H9 (cell line): ENCODE measurements at regions not wholly inside any gene's neighbourhood (a gene's known extent, or its start where the extent isn't known, plus 50 kb on each side); places are given as distances from the start of the nearest gene placed in this dataset.

ENCODE experiments used
- DNase-seq: peaks from one replicate; pipeline ENCODE4 v3.0.0-alpha.2; 2017
- H2AFZ ChIP-seq: one replicate; pipeline ENCODE4 v1.6.1; 2013; ENCODE audit warnings: mild to moderate bottlenecking, low read length, control low read depth, moderate library complexity
- H2AK5ac ChIP-seq: 2 replicates; pipeline ENCODE4 v1.6.1; 2013; ENCODE audit warnings: low read length, control low read depth, mixed read lengths; ENCODE audit not compliant: insufficient read length
- H2BK120ac ChIP-seq: one replicate; pipeline ENCODE4 v1.6.1; 2013; ENCODE audit warnings: low read depth, mild to moderate bottlenecking, low read length, control low read depth, inconsistent platforms; ENCODE audit not compliant: poor library complexity, severe bottlenecking
- H2BK12ac ChIP-seq: 2 replicates; pipeline ENCODE4 v1.6.1; 2013; ENCODE audit warnings: low read length, control low read depth, mixed read lengths, low read depth; ENCODE audit not compliant: insufficient read length
- H2BK15ac ChIP-seq: 2 replicates; pipeline ENCODE4 v1.6.1; 2013; ENCODE audit warnings: low read depth, low read length, control low read depth
- H2BK20ac ChIP-seq: one replicate; pipeline ENCODE4 v1.6.1; 2013; ENCODE audit warnings: low read depth, mild to moderate bottlenecking, low read length, control low read depth, inconsistent platforms; ENCODE audit not compliant: poor library complexity, severe bottlenecking
- H2BK5ac ChIP-seq: 2 replicates; pipeline ENCODE4 v1.6.1; 2013; ENCODE audit warnings: low read length, control low read depth, mixed read lengths; ENCODE audit not compliant: insufficient read length
- H3K14ac ChIP-seq: 2 replicates; pipeline ENCODE4 v1.6.1; 2013; ENCODE audit warnings: low read length, control low read depth; ENCODE audit not compliant: insufficient read depth
- H3K18ac ChIP-seq: 2 replicates; pipeline ENCODE4 v1.6.1; 2013; ENCODE audit warnings: low read depth, mild to moderate bottlenecking, mixed read lengths, low read length, control low read depth; ENCODE audit not compliant: insufficient read length
- H3K23ac ChIP-seq: 2 replicates; pipeline ENCODE4 v1.6.1; 2013; ENCODE audit warnings: low read length, control low read depth, mixed read lengths, low read depth; ENCODE audit not compliant: insufficient read length
- H3K23me2 ChIP-seq: 2 replicates; pipeline ENCODE4 v1.6.1; 2013; ENCODE audit warnings: low read depth, mild to moderate bottlenecking, mixed read lengths, low read length, control low read depth; ENCODE audit not compliant: insufficient read length, poor library complexity, severe bottlenecking
- H3K27ac ChIP-seq: 2 replicates; pipeline ENCODE4 v1.5.1; 2013; ENCODE audit warnings: low read length, control low read depth, mixed read lengths, low read depth; ENCODE audit not compliant: insufficient read length
- H3K27me3 ChIP-seq: 2 replicates; pipeline ENCODE4 v1.6.1; 2013; ENCODE audit warnings: low read length, control low read depth, inconsistent platforms; ENCODE audit not compliant: insufficient read depth
- H3K4ac ChIP-seq: 2 replicates; pipeline ENCODE4 v1.6.1; 2013; ENCODE audit warnings: low read depth, mild to moderate bottlenecking, control low read depth, inconsistent platforms, low read length, moderate library complexity
- H3K4me1 ChIP-seq: 2 replicates; pipeline ENCODE4 v1.6.1; 2013; ENCODE audit warnings: low read length, control low read depth, inconsistent platforms; ENCODE audit not compliant: insufficient read depth
- H3K4me2 ChIP-seq: 2 replicates; pipeline ENCODE4 v1.6.1; 2013; ENCODE audit warnings: low read length, control low read depth, mixed read lengths; ENCODE audit not compliant: insufficient read length, insufficient read depth
- H3K56ac ChIP-seq: 2 replicates; pipeline ENCODE4 v1.6.1; 2013; ENCODE audit warnings: low read depth, mild to moderate bottlenecking, mixed read lengths, low read length, control low read depth; ENCODE audit not compliant: insufficient read length
- H3K79me1 ChIP-seq: 2 replicates; pipeline ENCODE4 v1.6.1; 2013; ENCODE audit warnings: low read depth, mild to moderate bottlenecking, moderate library complexity, low read length, control low read depth, inconsistent platforms; ENCODE audit not compliant: insufficient read depth, poor library complexity, severe bottlenecking
- H3K79me2 ChIP-seq: 2 replicates; pipeline ENCODE4 v1.6.1; 2013; ENCODE audit warnings: low read length, control low read depth, inconsistent platforms; ENCODE audit not compliant: insufficient read depth
- H3K9ac ChIP-seq: 2 replicates; pipeline ENCODE4 v1.6.1; 2013; ENCODE audit warnings: low read length, control low read depth, mixed read lengths; ENCODE audit not compliant: insufficient read length; ENCODE audit errors: extremely low read depth
- H3K9me3 ChIP-seq: one replicate; pipeline ENCODE4 v1.6.1; 2013; ENCODE audit warnings: low read depth, low read length, inconsistent platforms; ENCODE audit not compliant: control insufficient read depth
- H3T11ph ChIP-seq: one replicate; pipeline ENCODE4 v1.6.1; 2013; ENCODE audit warnings: mild to moderate bottlenecking, low read length, control low read depth, inconsistent platforms
- H4K20me1 ChIP-seq: one replicate; pipeline ENCODE4 v1.6.1; 2013; ENCODE audit not compliant: control insufficient read depth, insufficient read length, insufficient read depth
- H4K5ac ChIP-seq: 2 replicates; pipeline ENCODE4 v1.6.1; 2013; ENCODE audit warnings: low read depth, mild to moderate bottlenecking, mixed read lengths, low read length, control low read depth; ENCODE audit not compliant: insufficient read length
- H4K8ac ChIP-seq: replicated peaks from 2 replicates; pipeline ENCODE4 v1.6.1; 2013; ENCODE audit warnings: low read length, control low read depth, mixed read lengths, low read depth; ENCODE audit not compliant: insufficient read length
- H4K91ac ChIP-seq: 2 replicates; pipeline ENCODE4 v1.6.1; 2013; ENCODE audit warnings: low read depth, mild to moderate bottlenecking, moderate library complexity, mixed read lengths, low read length, control low read depth; ENCODE audit not compliant: insufficient read length
- H3K27ac Mint-ChIP-seq, 3 experiments: 2 replicates in 2 of 3; 3 replicates in 1 of 3; pipeline ENCODE4 v1.8.0; 2020 to 2021; ENCODE audit warnings: mixed read lengths in 3 of 3, mild to moderate bottlenecking in 1 of 3, moderate library complexity in 1 of 3
- H3K27me3 Mint-ChIP-seq: 2 replicates; pipeline ENCODE4 v1.8.0; 2021; ENCODE audit warnings: low read depth, mild to moderate bottlenecking, moderate library complexity, mixed read lengths
- H3K36me3 Mint-ChIP-seq, 3 experiments: 2 replicates in 2 of 3; 3 replicates in 1 of 3; pipeline ENCODE4 v1.8.0; 2020 to 2021; ENCODE audit warnings: low read depth in 3 of 3, mixed read lengths in 3 of 3; ENCODE audit not compliant: insufficient read depth in 1 of 3
- H3K4me1 Mint-ChIP-seq, 2 experiments: 2 replicates each; pipeline ENCODE4 v1.8.0; 2020; ENCODE audit warnings: mixed read lengths in 2 of 2
- H3K4me3 Mint-ChIP-seq, 2 experiments: 2 replicates in 1 of 2; 3 replicates in 1 of 2; pipeline ENCODE4 v1.8.0; 2020 to 2021; ENCODE audit warnings: mild to moderate bottlenecking in 2 of 2, mixed read lengths in 2 of 2, moderate library complexity in 1 of 2
- H3K9me3 Mint-ChIP-seq, 2 experiments: 2 replicates in 1 of 2; 3 replicates in 1 of 2; pipeline ENCODE4 v1.8.0; 2020; ENCODE audit warnings: mild to moderate bottlenecking in 2 of 2, mixed read lengths in 2 of 2, moderate library complexity in 1 of 2
- WGBS: extraction: QIAGEN DNeasy Blood & Tissue Kit; methylation state at CpG from one replicate; pipeline ENCODE4 v1.1.7; 2013; ENCODE audit warnings: missing lambda C conversion rate, low lambda C conversion rate, mixed read lengths; ENCODE audit not compliant: insufficient read length; ENCODE audit errors: extremely low coverage; 5-methylcytosine and 5-hydroxymethylcytosine counted together
- TF ChIP-seq, protein P1 (sequence below): fragments of 200-600 bp; sonication (generic); conservative IDR thresholded peaks from 3 replicates; pipeline ENCODE4 v1.8.0; 2021; ENCODE audit warnings: antibody characterized with exemption, mild to moderate bottlenecking

DNA sequence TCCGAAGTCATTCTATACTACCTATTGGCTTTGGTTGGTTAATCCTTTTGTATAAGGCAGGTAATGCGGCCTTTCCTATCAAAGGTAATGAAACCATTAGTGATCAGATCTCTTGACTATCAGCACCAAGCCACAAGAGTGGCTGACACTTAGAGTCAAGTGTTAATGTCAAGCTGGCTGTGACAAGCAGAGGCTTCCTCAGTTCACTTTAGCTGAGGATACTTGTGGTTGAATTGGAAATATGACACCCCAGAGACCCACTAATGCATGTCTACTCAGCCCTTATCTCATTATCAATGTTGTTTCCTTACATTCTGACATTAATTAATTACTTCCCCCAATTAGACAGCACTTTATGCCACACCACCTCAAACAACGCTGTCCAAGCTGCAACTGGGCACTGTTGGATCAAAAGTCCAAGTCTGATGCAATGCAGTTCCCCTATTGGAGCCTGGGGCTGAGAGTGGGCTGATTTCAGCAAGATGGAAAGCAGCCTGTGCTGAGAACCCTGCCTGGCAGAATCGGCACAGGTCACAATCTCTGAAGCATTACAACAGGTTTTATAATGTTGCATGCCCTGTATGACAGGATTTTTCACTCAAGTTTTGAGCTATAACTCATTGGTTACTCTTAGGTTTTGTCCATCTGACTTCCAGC lies 273.5 kb downstream of the COL12A1 start:
- H4K20me1 ChIP-seq: no peaks in the 10 kb centered on the region
- H2BK12ac ChIP-seq: no peak overlapping the region
- no peaks in the 10 kb centered on the region for H3K9me3 Mint-ChIP-seq
- H3K9me3 ChIP-seq: no peaks in the 10 kb centered on the region
- H4K91ac ChIP-seq: no peak overlapping the region
- H3K14ac ChIP-seq: no peak overlapping the region
- WGBS: no CpG with 5 or more reads among the region's 4 CpGs
- H3K79me1 ChIP-seq: no peaks in the 10 kb centered on the region
- no peak overlapping the region for H3K9ac ChIP-seq
- no peak overlapping the region for H2BK5ac ChIP-seq
- H2AK5ac ChIP-seq: no peak overlapping the region
- no peak overlapping the region for H4K5ac ChIP-seq
- H3K27ac ChIP-seq: no peak overlapping the region
- no peak overlapping the region for H3K56ac ChIP-seq
- no peaks in the 10 kb centered on the region for H3K27me3 ChIP-seq
- H2BK120ac ChIP-seq: no peak overlapping the region
- no peak overlapping the region for H2AFZ ChIP-seq
- no peak overlapping the region for H3K4me2 ChIP-seq
- H3K23me2 ChIP-seq: no peaks in the 10 kb centered on the region
- H4K8ac ChIP-seq: no peak overlapping the region
- no peak overlapping the region for H2BK20ac ChIP-seq
- H3K27ac Mint-ChIP-seq: peak overlapping the region in 1 of 3 experiments; percentile 53; a peak in 1 of 7 replicates
- H3K4me3 Mint-ChIP-seq: no peak overlapping the region
- H3K4ac ChIP-seq: no peak overlapping the region
- H3K79me2 ChIP-seq: no peaks in the 10 kb centered on the region
- H3K4me1 Mint-ChIP-seq: peaks cover 3 to 6% of the 10 kb centered on the region in 2 experiments; a peak in 3 of 4 replicates
- no peaks in the 10 kb centered on the region for H3K36me3 Mint-ChIP-seq
- H3K4me1 ChIP-seq: no peaks in the 10 kb centered on the region; the same call in 1 of the 2 replicates
- DNase-seq: no peak
- TF ChIP-seq, protein P1, sequence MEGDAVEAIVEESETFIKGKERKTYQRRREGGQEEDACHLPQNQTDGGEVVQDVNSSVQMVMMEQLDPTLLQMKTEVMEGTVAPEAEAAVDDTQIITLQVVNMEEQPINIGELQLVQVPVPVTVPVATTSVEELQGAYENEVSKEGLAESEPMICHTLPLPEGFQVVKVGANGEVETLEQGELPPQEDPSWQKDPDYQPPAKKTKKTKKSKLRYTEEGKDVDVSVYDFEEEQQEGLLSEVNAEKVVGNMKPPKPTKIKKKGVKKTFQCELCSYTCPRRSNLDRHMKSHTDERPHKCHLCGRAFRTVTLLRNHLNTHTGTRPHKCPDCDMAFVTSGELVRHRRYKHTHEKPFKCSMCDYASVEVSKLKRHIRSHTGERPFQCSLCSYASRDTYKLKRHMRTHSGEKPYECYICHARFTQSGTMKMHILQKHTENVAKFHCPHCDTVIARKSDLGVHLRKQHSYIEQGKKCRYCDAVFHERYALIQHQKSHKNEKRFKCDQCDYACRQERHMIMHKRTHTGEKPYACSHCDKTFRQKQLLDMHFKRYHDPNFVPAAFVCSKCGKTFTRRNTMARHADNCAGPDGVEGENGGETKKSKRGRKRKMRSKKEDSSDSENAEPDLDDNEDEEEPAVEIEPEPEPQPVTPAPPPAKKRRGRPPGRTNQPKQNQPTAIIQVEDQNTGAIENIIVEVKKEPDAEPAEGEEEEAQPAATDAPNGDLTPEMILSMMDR: no peak
- no peak overlapping the region for H3K18ac ChIP-seq
- H2BK15ac ChIP-seq: no peak overlapping the region
- no peak overlapping the region for H3T11ph ChIP-seq
- no peak overlapping the region for H3K23ac ChIP-seq
- H3K27me3 Mint-ChIP-seq: no peaks in the 10 kb centered on the region
